ES-I3 (cell line): ENCODE measurements at regions not wholly inside any gene's neighbourhood (a gene's known extent, or its start where the extent isn't known, plus 50 kb on each side); places are given as distances from the start of the nearest gene placed in this dataset.
"Not testable (repeated sequence)": the region's sequence is repeated elsewhere in the genome, so short reads cannot be mapped to it uniquely, and the experiment has no call there.

Source experiments
- H3K36me3 ChIP-seq: 2 replicates; pipeline ENCODE4 v1.6.1; 2013; ENCODE audit warnings: mild to moderate bottlenecking, low read length, control low read depth, moderate library complexity; ENCODE audit not compliant: insufficient read depth
- H3K4me1 ChIP-seq: 2 replicates; pipeline ENCODE4 v1.6.1; 2013; ENCODE audit warnings: mild to moderate bottlenecking, control low read depth, low read length; ENCODE audit not compliant: insufficient read depth
- H3K9ac ChIP-seq: 2 replicates; pipeline ENCODE4 v1.6.1; 2013; ENCODE audit warnings: low read depth, mild to moderate bottlenecking, low read length, moderate library complexity
- H3K9me3 ChIP-seq: 2 replicates; pipeline ENCODE4 v1.6.1; 2013; ENCODE audit warnings: mild to moderate bottlenecking, low read length, moderate library complexity; ENCODE audit not compliant: control insufficient read depth, insufficient read depth

- Histone ChIP-seq H3K4me1 (no peaks in the 10 kb centered on the region), H3K36me3 (no peaks in the 10 kb centered on the region), H3K9ac (no peak overlapping the region), H3K9me3 (no peaks in the 10 kb centered on the region)
These were observed 218.8 kb downstream of the TFAP2A start for GRCh38 chr6:10196090-10196489.

GRCh38 chr6:10194816-10195672, 219.8 kb downstream of the TFAP2A start:
- Histone ChIP-seq H3K36me3 (no peaks in the 10 kb centered on the region), H3K9me3 (no peaks in the 10 kb centered on the region), H3K4me1 (no peaks in the 10 kb centered on the region), H3K9ac (no peak overlapping the region)

GRCh38 chr6:10193321-10193720, 221.6 kb downstream of the TFAP2A start:
- H3K9ac ChIP-seq = no peak overlapping the region
- no peaks in the 10 kb centered on the region for H3K4me1 ChIP-seq
- H3K36me3 ChIP-seq = no peaks in the 10 kb centered on the region
- no peaks in the 10 kb centered on the region for H3K9me3 ChIP-seq

- Histone ChIP-seq H3K9me3 (no peaks in the 10 kb centered on the region), H3K9ac (no peak overlapping the region), H3K4me1 (no peaks in the 10 kb centered on the region), H3K36me3 (no peaks in the 10 kb centered on the region)
These were observed 224.8 kb downstream of the TFAP2A start for GRCh38 chr6:10190042-10190441.

- no peaks in the 10 kb centered on the region for H3K4me1 ChIP-seq
- H3K9me3 ChIP-seq = no peaks in the 10 kb centered on the region
- H3K36me3 ChIP-seq = no peaks in the 10 kb centered on the region
- no peak overlapping the region for H3K9ac ChIP-seq
These were observed 230.3 kb downstream of the TFAP2A start for GRCh38 chr6:10184371-10185227.

- Histone ChIP-seq H3K36me3 (no peaks in the 10 kb centered on the region), H3K9me3 (no peaks in the 10 kb centered on the region), H3K9ac (no peak overlapping the region), H3K4me1 (no peaks in the 10 kb centered on the region)
These were observed 234.5 kb downstream of the TFAP2A start for GRCh38 chr6:10180138-10181074.

GRCh38 chr6:10177704-10178103, 237.2 kb downstream of the TFAP2A start:
- Histone ChIP-seq H3K4me1 (0 out of 2 replicates have a peak, but pooled peaks cover 4% of the 10 kb centered on the region), H3K9ac (no peak overlapping the region), H3K36me3 (no peaks in the 10 kb centered on the region), H3K9me3 (no peaks in the 10 kb centered on the region)

GRCh38 chr6:10175362-10175761, 239.5 kb downstream of the TFAP2A start:
- Histone ChIP-seq H3K9ac (no peak overlapping the region), H3K36me3 (no peaks in the 10 kb centered on the region), H3K4me1 (0 out of 2 replicates have a peak, but pooled peaks cover 4% of the 10 kb centered on the region), H3K9me3 (no peaks in the 10 kb centered on the region)

GRCh38 chr6:10174761-10175160, 240.1 kb downstream of the TFAP2A start:
- 0 out of 2 replicates have a peak, but pooled peaks cover 4% of the 10 kb centered on the region for H3K4me1 ChIP-seq
- H3K9ac ChIP-seq = no peak overlapping the region
- H3K36me3 ChIP-seq = no peaks in the 10 kb centered on the region
- H3K9me3 ChIP-seq = no peaks in the 10 kb centered on the region

- no peaks in the 10 kb centered on the region for H3K36me3 ChIP-seq
- 0 out of 2 replicates have a peak, but pooled peaks cover 4% of the 10 kb centered on the region for H3K4me1 ChIP-seq
- no peaks in the 10 kb centered on the region for H3K9me3 ChIP-seq
- no peak overlapping the region for H3K9ac ChIP-seq
These were observed 240.8 kb downstream of the TFAP2A start for GRCh38 chr6:10174056-10174455.

GRCh38 chr6:10171706-10172105, 243.2 kb downstream of the TFAP2A start:
- H3K9me3 ChIP-seq, H3K9ac ChIP-seq, H3K36me3 ChIP-seq, H3K4me1 ChIP-seq: not testable (repeated sequence)

- Histone ChIP-seq H3K4me1 (0 out of 2 replicates have a peak, but pooled peaks cover 4% of the 10 kb centered on the region), H3K36me3 (no peaks in the 10 kb centered on the region), H3K9ac (no peak overlapping the region), H3K9me3 (no peaks in the 10 kb centered on the region)
These were observed 244.1 kb downstream of the TFAP2A start for GRCh38 chr6:10170816-10171215.

GRCh38 chr6:10166031-10166430, 248.8 kb downstream of the TFAP2A start:
- no peaks in the 10 kb centered on the region for H3K9me3 ChIP-seq
- H3K36me3 ChIP-seq = no peaks in the 10 kb centered on the region

More at GRCh38 chr6:10166031-10166430, 248.8 kb downstream of the TFAP2A start:
- Histone ChIP-seq H3K4me1 (peaks cover 12% of the 10 kb centered on the region; the same call in 1 of the 2 replicates), H3K9ac (no peak overlapping the region)
